ENCODE measurements at regions not wholly inside any gene's neighbourhood (a gene's known extent, or its start where the extent isn't known, plus 50 kb on each side); places are given as distances from the start of the nearest gene placed in this dataset.

DNA sequence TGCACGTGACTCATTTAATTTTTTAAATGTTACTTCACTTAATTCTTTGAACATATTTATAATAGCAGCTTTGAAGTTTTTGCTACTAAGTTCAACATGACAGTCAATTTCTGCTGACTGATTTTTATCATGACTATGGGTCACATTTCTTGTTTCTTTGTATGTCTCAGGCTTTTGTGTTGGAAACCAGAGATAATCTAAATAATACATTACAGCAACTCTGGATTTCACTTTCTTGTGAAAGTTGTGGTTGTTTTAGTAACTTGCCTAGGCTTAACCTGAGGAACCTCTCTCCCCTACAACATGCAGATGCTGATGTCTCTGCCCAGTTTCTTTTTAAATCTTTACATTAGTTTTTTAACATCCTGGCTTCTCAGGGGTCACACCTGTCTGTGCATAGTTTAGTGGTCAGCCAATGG lies 180.8 kb downstream of the CCDC71L start:
- TF ChIP-seq, protein P1, sequence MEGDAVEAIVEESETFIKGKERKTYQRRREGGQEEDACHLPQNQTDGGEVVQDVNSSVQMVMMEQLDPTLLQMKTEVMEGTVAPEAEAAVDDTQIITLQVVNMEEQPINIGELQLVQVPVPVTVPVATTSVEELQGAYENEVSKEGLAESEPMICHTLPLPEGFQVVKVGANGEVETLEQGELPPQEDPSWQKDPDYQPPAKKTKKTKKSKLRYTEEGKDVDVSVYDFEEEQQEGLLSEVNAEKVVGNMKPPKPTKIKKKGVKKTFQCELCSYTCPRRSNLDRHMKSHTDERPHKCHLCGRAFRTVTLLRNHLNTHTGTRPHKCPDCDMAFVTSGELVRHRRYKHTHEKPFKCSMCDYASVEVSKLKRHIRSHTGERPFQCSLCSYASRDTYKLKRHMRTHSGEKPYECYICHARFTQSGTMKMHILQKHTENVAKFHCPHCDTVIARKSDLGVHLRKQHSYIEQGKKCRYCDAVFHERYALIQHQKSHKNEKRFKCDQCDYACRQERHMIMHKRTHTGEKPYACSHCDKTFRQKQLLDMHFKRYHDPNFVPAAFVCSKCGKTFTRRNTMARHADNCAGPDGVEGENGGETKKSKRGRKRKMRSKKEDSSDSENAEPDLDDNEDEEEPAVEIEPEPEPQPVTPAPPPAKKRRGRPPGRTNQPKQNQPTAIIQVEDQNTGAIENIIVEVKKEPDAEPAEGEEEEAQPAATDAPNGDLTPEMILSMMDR (conservative IDR thresholded peaks at IDR 0.05; ENCODE audit: low read depth, low read length) = no peak
- no peak for TF ChIP-seq EZH2 (IDR thresholded peaks at IDR 0.05; ENCODE audit: borderline replicate concordance, low read depth, low read length, poor library complexity, severe bottlenecking)

Measured in A673 (cell line).